ENCODE measurements at regions not wholly inside any gene's neighbourhood (a gene's known extent, or its start where the extent isn't known, plus 50 kb on each side); places are given as distances from the start of the nearest gene placed in this dataset.

DNA sequence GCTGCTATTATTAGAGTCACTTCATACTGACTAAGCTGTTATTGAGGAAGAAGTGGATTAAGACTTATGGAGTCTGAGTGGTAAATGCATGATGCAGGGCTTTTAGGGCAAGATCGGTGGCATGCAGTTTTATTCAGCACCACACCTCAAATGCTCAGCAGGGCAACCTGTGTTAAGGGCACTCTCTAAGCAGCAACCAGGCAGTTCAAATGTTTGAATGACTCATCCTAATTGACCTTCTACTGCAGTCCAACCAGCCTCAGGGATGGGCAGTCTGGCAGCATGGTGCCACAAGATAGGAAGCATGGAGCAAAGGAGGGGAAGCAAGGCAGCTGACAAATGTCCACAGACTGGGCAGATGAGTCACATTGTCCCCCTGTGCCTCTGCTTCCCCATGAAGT is 80.2 kb upstream of the MIER3 start:
- TF ChIP-seq CTCF (IDR thresholded peaks at IDR 0.05) (no peak), EZH2phosphoT487 (IDR thresholded peaks at IDR 0.05) (no peak), EZH2 (IDR thresholded peaks at IDR 0.05) (no peak)
